GM08714 (cell line): ENCODE measurements at regions not wholly inside any gene's neighbourhood (a gene's known extent, or its start where the extent isn't known, plus 50 kb on each side); places are given as distances from the start of the nearest gene placed in this dataset.
"Not testable (repeated sequence)": the region's sequence is repeated elsewhere in the genome, so short reads cannot be mapped to it uniquely, and the experiment has no call there.

ENCODE experiments used
- H3K4me3 ChIP-seq: fragments of 200-500 bp; sonication (Bioruptor generic); 2 replicates; pipeline ENCODE4 v1.5.1; 2014; ENCODE audit warnings: mild to moderate bottlenecking, low read length, inconsistent platforms
- ZNF274 ChIP-seq: IDR thresholded peaks from 2 replicates; pipeline ENCODE4 v1.6.1; 2012; ENCODE audit warnings: mild to moderate bottlenecking, low read depth, low read length

DNA sequence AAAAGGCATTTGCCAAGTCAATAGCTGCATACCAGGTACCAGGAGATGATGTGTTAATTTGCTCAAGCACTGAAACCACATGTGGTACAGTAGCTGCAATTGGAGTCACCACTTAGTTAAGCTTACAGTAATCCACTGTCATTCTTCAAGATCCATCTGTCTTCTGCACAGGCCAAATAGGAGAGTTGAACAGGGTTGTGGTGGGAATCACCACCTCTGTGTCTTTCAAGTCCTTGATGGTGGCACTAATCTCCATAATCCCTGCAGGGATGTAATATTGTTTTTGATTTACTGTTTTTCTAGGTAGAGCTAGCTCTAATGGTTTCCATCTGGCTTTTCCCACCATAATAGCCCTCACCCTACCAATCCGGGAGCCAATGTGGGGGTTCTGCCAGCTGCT is 91.9 kb downstream of the FCRL5 start:
- TF ChIP-seq ZNF274: no peak
- no peak overlapping the region for H3K4me3 ChIP-seq

GRCh38 chr1:157457279-157457678 is 95.0 kb downstream of the FCRL5 start:
- no peak for TF ChIP-seq ZNF274
- H3K4me3 ChIP-seq: no peak overlapping the region

DNA sequence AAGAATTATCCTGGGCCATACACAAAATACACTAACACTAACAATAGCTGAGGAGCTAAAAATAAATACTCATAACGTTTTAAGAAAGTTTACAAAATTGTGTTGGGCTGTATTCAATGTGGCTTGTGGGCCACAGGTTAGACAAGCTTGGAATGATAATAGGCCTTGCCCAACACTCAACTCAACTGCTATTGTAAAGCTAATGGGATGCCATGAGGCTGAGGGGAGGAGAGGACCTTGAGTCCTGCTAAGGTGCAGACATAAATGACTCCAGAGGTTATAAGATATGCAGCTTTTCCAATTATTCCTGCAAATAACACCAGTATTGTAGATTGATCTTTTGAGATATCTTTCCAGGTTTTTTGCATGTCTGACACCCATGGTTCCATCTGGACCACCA is 97.0 kb downstream of the FCRL5 start:
- no peak overlapping the region for H3K4me3 ChIP-seq
- no peak for TF ChIP-seq ZNF274

DNA sequence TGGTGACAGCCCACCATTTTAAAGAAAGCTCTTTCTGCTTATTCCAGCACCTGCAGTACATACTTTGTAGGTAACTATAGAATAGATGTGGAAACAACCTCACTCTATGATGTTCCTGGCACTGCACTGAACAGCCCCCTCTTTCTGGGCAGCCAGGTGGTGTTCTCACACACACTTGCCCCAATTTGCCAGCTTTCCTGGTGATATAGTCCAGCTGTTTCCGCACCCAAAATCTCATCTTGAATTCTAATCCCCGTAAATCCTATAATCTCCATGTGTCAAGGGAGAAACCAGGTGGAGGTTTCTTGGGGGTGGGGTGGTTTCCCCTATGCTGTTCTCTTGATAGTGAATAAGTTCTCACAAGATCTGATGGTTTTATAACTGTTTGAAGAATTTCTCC is 102.2 kb downstream of the FCRL5 start:
- TF ChIP-seq ZNF274: no peak
- H3K4me3 ChIP-seq: no peak overlapping the region

DNA sequence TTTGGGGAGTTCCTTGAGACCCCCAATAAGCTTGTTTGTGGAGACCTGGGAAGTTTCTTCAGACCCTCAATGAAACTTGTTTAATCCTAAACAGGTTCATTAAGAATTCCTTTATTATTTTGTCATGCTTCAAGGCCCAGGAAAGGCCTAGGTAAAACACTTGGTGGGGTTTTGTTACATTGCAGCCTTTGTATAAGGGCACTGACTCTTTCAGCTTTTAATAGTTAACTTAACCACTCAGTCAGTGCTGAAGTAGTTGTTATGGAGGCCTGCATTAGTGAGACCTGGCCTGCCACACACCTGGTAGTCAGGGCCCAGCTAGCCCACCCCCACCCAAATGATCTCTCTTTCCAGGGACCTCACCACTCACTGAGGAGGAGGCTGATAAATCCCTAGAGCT is 103.7 kb downstream of the FCRL5 start:
- no peak overlapping the region for H3K4me3 ChIP-seq
- no peak for TF ChIP-seq ZNF274

DNA sequence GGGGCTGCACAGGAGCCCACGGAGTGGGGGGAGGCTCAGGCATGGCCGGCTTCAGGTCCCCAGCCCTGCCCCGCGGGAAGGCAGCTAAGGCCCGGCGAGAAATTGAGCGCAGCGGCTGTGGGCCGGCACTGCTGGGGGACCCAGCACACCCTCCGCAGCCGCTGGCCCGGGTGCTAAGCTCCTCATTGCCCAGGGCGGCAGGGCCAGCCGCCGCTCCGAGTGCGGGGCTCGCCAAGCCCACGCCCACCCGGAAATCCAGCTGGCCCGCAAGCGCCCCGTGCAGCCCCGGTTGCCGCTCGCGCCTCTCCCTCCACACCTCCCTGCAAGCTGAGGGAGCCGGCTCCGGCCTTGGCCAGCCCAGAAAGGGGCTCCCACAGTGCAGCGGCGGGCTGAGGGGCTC is 106.0 kb downstream of the FCRL5 start:
- not testable (repeated sequence) for H3K4me3 ChIP-seq

DNA sequence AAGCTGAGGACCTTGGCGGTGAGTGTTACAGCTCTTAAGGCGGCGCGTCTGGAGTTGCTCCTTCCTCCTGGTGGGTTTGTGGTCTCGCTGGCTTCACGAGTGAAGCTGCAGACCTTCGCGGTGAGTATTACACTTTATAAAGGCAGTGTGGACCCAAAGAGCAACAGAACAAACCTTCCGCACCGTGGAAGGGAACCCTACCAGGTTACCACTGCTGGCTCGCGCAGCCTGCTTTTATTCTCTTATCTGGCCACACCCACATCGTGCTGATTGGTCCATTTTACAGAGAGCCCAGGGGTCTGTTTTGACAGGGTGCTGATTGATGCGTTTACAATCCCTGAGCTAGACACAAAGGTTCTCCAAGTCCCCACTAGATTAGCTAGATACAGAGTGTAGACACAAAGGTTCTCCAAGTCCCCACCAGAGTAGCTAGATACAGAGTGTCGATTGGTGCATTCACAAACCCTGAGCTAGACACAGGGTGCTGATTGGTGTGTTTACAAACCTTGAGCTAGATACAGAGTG is 106.6 kb downstream of the FCRL5 start:
- not testable (repeated sequence) for H3K4me3 ChIP-seq

DNA sequence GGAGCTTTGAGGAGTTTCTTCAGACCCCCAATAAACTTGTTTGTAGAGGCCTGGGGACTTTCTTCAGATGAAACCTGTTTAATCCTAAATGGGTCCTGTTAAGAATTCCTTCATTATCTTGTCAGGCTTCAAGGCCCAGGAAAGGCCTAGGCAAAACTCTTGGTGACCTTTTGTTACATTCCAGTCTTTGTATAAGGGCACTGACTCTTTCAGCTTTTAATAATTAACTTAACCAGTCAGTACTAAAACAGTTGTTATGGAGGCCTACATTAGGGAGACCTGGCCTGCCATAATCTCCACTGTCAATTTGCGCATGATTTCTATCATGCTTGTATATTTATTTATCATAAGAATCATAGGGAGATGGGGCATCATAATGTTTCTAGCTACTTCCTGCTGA is 110.2 kb downstream of the FCRL5 start:
- TF ChIP-seq ZNF274: no peak
- no peak overlapping the region for H3K4me3 ChIP-seq

GRCh38 chr1:157439302-157439954 is 112.9 kb downstream of the FCRL5 start:
- no peak overlapping the region for H3K4me3 ChIP-seq
- no peak for TF ChIP-seq ZNF274

DNA sequence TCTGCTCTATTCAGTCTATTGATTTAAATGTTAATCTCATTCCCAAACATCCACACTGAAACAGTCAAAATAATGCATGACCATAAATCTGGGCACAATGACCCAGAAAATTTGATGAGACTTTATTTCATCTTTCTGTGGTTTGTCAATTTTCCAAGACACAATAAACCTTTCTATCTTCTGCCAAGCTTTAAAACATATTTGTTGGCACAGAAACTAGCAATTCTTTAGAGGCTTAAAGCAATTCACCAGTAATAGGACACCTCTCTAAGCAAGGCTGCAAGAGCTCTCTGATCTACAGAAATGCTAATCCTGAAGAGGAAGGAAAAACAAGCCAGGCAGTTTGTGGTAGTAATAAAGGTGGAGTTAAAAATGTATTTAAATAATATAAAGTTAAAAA is 113.7 kb downstream of the FCRL5 start:
- TF ChIP-seq ZNF274: no peak
- no peak overlapping the region for H3K4me3 ChIP-seq

GRCh38 chr1:157438146-157438545 is 114.2 kb downstream of the FCRL5 start:
- H3K4me3 ChIP-seq: no peak overlapping the region
- TF ChIP-seq ZNF274: no peak

DNA sequence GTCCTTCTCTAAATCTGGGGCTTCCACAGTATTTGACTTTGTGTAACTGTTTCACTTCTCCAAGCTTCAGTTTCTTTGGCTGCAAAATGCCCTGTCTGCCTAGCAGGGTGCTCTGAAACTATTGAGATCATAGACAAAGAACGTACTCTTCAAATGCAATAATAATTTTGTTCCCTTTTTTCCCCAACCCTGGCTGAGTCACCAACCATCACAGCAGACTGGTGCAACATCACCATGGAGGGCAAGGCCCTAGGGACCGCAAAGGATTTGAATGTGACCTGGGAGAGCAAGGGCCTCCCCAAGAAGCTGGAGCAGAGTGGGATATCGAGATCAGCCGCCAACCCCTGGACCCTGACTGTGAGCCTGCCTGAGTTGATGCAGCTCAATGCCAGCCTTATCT is 115.0 kb downstream of the FCRL5 start:
- TF ChIP-seq ZNF274: no peak
- H3K4me3 ChIP-seq: no peak overlapping the region

- H3K4me3 ChIP-seq: no peak overlapping the region
- TF ChIP-seq ZNF274: no peak
Observed at GRCh38 chr1:157431751-157432150, 120.6 kb downstream of the FCRL5 start.

- TF ChIP-seq ZNF274: no peak
- no peak overlapping the region for H3K4me3 ChIP-seq
Observed at GRCh38 chr1:157429601-157430240, 122.6 kb downstream of the FCRL5 start.

DNA sequence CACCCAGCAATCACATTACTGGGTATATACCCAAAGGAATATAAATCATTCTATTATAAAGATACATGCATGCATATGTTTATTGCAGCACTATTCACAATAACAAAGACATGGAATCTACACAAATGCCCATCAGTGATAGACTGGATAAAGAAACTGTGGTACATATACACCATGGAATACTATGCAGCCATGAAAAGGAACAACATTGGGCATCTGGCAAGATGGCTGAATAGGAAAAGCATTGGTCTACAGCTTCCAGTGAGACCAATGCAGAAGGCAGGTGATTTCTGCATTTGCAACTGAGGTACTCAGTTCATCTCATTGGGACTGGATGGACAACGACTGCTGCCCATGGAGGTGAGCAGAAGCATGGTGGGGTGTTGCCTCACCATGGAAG is 128.6 kb downstream of the FCRL5 start:
- H3K4me3 ChIP-seq: not testable (repeated sequence)
